ENCODE measurements at regions not wholly inside any gene's neighbourhood (a gene's known extent, or its start where the extent isn't known, plus 50 kb on each side); places are given as distances from the start of the nearest gene placed in this dataset.

DNA sequence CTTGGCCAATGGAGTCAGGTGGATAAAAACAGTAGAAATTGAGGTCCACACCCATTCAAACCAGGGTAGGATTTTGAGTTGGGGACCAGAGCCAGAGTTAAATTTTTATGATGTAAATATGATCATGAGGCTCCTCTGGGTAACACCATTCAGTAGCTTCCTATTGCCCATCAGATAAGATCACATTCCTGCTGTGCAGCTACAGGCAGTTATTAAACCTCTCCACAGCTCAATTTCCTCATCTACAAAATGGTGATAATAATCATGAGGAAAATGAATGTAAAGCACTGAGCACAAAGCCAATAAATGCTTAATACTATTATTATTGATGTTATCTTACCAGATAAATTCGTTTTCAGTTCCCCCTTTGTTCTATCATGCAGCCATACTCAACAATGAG lies 432.0 kb downstream of the CAAP1 start:
- TF ChIP-seq, protein P1, sequence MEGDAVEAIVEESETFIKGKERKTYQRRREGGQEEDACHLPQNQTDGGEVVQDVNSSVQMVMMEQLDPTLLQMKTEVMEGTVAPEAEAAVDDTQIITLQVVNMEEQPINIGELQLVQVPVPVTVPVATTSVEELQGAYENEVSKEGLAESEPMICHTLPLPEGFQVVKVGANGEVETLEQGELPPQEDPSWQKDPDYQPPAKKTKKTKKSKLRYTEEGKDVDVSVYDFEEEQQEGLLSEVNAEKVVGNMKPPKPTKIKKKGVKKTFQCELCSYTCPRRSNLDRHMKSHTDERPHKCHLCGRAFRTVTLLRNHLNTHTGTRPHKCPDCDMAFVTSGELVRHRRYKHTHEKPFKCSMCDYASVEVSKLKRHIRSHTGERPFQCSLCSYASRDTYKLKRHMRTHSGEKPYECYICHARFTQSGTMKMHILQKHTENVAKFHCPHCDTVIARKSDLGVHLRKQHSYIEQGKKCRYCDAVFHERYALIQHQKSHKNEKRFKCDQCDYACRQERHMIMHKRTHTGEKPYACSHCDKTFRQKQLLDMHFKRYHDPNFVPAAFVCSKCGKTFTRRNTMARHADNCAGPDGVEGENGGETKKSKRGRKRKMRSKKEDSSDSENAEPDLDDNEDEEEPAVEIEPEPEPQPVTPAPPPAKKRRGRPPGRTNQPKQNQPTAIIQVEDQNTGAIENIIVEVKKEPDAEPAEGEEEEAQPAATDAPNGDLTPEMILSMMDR (IDR thresholded peaks at IDR 0.05; ENCODE audit: extremely low read depth, insufficient read depth, missing control alignments) = no peak
- DNase-seq (ENCODE audit: low spot score) = no peak
- in situ Hi-C loops (cut with MboI; ENCODE audit: low pct_unique_long_range_greater_than_20kb, low sequenced_read_pairs, unreplicated experiment) = no loop called here

DNA sequence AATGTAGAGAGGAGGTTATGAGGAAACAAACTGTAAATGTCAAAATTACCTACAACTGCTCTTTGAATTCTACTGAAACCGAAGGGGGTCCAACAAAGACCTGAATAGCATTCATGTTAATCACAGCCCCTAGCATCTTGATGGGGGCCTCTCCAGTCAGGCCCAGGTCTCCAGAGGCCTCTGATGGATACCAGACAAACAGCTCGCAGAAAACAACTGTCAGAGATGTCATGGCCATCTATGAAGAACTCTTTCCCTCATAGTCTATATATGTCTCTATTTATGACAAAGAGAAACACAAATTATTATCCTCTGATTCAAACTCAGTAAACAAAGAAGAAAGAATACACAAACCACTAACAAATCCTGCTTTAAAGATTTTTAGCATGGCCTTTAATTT lies 432.6 kb downstream of the CAAP1 start:
- TF ChIP-seq, protein P1 (IDR thresholded peaks at IDR 0.05; ENCODE audit: extremely low read depth, insufficient read depth, missing control alignments) = no peak
- in situ Hi-C loops (cut with MboI; ENCODE audit: low pct_unique_long_range_greater_than_20kb, low sequenced_read_pairs, unreplicated experiment) = no loop called here
- DNase-seq (ENCODE audit: low spot score) = no peak

DNA sequence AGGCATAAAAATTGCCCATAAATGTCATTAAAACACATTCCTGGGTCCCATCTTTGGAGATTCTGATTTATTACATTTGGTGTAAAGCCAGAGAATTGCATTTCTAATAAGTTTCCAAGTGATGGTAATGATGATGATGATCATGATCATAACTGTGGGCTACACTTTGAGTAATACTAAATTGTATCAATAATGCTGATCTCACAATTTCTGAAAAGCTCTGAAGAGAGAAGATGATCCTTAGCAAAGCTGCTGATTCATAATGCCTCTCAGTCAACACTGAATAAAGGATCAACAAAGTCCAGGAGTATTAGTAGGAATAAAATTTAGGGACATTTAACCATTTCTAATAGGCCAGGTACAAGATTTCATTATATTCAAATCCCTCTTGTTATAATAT lies 434.5 kb downstream of the CAAP1 start:
- DNase-seq (ENCODE audit: low spot score) = no peak
- TF ChIP-seq, protein P1 (IDR thresholded peaks at IDR 0.05; ENCODE audit: extremely low read depth, insufficient read depth, missing control alignments) = no peak
- in situ Hi-C loops (cut with MboI; ENCODE audit: low pct_unique_long_range_greater_than_20kb, low sequenced_read_pairs, unreplicated experiment) = no loop called here

DNA sequence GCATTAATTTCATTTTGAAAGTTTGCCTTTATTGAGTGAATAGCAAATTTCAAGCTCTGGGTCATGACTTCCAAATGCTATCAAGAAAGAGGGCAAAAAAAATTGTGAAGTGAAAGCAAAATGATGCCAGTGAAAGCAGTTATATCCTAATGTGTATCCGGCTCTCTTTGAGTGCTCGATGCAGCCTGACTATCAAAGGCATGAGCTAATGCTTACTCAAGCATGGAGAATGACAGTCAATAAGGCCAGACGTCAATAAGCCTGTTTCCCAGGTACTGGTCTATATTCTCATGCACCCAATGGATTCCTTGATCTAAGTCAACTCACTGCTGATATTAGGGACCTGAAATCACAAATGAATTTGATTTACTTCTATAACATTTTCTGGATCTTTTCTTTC lies 435.5 kb downstream of the CAAP1 start:
- no peak for DNase-seq (ENCODE audit: low spot score)
- TF ChIP-seq, protein P1 (IDR thresholded peaks at IDR 0.05; ENCODE audit: extremely low read depth, insufficient read depth, missing control alignments) = no peak
- in situ Hi-C loops (cut with MboI; ENCODE audit: low pct_unique_long_range_greater_than_20kb, low sequenced_read_pairs, unreplicated experiment) = no loop called here

DNA sequence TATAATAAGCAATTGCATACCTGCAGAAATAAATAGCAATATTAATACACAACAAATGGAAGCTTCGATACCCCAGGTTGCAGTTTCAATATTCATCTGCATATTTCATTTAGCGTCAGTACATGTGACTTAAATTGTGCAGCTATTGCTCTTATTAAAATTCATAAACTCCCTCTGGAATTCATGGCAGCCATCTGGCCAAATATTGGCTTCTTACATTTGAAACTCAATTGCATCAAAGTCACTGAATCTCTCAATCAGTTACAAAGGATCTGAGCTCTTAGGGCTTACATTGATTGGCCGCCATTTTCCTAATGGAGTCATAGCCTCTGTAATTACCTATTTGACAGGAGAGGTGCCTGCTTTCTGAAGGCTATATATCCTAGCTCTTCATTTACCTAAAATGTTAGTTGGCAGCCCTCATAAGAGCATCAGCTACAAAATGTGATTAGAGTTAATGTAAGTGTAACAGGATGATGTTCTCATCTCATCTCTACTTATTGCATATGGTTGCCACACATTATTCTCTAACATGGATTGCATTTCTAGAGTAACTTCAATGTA lies 453.5 kb downstream of the CAAP1 start:
- TF ChIP-seq, protein P1 (IDR thresholded peaks at IDR 0.05; ENCODE audit: extremely low read depth, insufficient read depth, missing control alignments) = no peak
- in situ Hi-C loops (cut with MboI; ENCODE audit: low pct_unique_long_range_greater_than_20kb, low sequenced_read_pairs, unreplicated experiment) = no loop called here

DNA sequence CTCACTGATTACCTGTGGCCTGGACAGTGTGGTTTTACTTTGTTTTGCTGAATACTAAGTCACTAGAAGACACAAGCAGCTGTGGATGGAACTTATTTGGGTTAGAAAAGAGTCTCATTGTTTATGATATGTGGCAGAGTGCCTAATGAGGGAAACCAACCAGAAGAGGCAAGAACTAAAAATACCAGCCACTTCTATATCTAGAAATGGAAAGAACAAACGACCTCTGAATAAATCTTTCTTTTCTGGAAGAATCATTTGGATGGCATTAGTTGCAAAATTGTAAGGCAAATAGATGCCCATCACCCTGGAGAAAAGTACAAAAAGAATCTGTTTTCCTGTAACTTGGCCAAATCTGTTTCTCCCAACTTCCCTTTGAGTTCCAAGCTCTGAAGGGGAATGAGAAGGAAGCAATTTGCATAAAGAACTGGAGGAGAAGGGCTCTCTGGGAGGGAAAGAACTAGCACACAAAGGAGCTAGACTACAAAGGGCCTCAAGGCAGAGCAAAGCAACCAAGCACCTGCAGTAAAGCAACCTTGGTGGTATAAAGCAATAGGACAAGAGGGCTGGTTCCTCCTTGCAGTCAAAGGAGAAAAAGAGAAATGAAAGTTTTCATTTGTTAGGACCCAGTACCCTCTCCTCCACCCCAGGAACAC lies 455.4 kb downstream of the CAAP1 start:
- in situ Hi-C loops (cut with MboI; ENCODE audit: low pct_unique_long_range_greater_than_20kb, low sequenced_read_pairs, unreplicated experiment) = no loop called here
- DNase-seq (ENCODE audit: low spot score) = no peak
- TF ChIP-seq, protein P1 (IDR thresholded peaks at IDR 0.05; ENCODE audit: extremely low read depth, insufficient read depth, missing control alignments) = no peak

More for the DNA sequence above, 453.5 kb downstream of the CAAP1 start:
- DNase-seq (ENCODE audit: low spot score) = no peak

All from GM13977 (cell line).